GM18517 (cell line): ENCODE measurements at regions not wholly inside any gene's neighbourhood (a gene's known extent, or its start where the extent isn't known, plus 50 kb on each side); places are given as distances from the start of the nearest gene placed in this dataset.
"Not testable (repeated sequence)": the region's sequence is repeated elsewhere in the genome, so short reads cannot be mapped to it uniquely, and the experiment has no call there.

Source experiments
- ATAC-seq: cut with Tn5 transposase; IDR thresholded peaks from one replicate; pipeline ENCODE4 v1.9.1; 2021; ENCODE audit warnings: mild to moderate bottlenecking, moderate library complexity; ENCODE audit not compliant: unreplicated experiment

DNA sequence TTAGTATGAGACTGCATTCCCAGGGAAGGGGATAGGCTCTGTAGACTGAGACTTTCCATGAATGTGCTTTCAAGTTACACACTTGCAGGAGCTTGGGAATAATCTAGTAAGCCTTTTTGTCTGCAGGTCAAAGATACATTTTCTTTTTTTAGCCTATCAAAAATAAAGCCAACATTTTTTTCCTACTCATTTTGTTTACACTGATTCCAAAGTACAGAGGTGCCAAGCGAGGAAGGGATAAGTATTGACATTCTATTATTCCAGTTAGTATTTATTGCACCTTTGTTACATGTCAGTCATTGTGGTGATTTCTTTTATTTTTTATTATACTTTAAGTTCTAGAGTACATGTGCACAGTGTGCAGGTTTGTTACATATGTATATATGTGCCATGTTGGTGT lies 413.0 kb upstream of the CHORDC1 start:
- ATAC-seq: no peak

DNA sequence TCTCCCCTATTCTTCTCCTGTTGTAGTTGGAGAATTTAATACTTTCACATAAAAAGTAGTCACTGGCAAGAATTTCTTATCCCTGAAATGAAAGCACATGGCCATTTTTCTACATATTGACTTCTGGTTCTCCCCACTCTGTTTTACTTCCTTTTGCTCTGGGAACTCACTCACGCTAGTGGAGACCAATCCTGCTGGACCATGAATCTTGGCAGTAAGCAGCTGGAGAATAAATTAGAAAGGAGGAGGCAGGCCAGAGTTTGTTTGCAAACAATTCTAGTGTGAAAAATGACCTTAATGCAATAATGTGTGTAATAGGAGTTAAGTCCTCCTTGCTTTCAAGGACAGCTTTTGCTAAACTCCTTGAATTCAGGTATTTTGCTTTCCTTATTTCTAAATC lies 412.3 kb upstream of the CHORDC1 start:
- no peak for ATAC-seq

DNA sequence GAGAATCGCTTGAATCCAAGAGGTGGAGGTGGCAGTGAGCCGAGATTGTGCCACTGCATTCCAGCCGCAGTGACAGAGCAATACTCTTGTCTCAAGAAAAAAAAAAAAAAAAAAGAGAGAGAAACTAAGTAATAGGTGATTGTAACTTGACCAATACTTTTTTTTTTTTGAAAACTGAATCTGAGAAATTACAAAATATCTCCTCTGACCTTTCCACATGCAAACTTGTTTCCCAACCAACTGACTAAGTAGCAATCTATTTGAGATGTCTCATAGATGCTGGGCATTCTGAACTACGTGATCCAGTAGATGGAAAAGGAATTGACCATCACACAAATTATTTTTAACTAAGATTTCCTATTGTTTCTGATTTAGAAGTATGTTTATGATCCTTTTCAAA lies 407.3 kb upstream of the CHORDC1 start:
- ATAC-seq: no peak

- no peak for ATAC-seq
These were observed 406.5 kb upstream of the CHORDC1 start for GRCh38 chr11:90629229-90629806.

GRCh38 chr11:90614318-90614717 lies 391.5 kb upstream of the CHORDC1 start:
- no peak for ATAC-seq

DNA sequence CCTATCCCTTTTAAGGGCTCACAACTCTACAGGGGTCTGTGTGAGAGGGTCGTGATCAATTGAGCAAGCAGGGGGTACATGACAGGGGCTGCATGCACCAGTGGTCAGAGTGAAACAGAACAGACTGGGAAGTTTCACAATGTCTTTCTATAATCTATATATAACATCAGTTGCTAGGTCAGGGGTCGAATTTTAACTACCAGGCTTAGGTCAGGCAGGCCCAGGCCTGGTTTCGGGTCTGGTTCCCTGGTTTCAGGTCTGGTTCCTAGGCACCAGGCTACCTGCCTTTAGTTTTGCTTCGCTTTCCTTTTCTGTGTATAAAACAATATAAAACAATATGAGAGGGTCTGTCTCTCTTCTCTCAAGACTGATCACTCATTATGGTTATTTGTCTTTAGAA lies 390.2 kb upstream of the CHORDC1 start:
- not testable (repeated sequence) for ATAC-seq

DNA sequence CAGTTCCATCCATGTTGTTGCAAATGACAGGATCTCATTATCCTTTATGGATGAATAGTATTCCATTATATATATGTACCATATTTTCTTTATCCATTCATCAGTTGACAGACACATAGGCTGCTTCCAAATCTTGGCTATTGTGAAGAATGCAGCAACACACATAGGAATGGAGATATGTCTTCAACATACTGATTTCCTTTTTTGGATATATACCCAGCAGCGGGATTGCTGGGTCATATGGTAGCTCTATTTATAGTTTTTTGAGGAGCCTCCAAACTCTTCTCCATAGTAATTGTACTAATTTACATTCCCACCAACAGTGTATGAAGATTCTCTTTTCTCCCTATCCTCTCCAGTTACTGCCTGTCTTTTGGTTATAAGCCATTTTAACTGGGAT lies 383.9 kb upstream of the CHORDC1 start:
- ATAC-seq: no peak

DNA sequence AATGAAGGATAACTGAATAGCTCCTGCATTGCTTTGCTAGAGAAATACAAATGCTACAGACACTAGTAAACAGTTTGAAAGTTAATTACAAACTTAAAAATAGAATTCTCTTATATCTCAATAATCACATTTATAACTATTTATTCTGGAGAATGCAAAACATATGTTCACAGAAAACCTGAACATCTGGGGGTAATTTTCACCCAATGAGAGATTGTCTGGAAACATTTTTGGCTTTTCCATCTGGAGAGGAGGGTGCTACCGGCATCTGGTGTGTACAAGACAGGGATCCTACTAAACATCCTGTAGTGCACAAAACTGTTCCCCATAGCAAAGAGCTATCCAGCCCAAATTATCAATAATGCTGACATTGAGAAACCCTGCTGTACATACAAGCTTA lies 378.4 kb upstream of the CHORDC1 start:
- ATAC-seq: no peak

GRCh38 chr11:90594658-90595057 lies 371.8 kb upstream of the CHORDC1 start:
- ATAC-seq: no peak

GRCh38 chr11:90593099-90593498 lies 370.2 kb upstream of the CHORDC1 start:
- ATAC-seq: no peak

GRCh38 chr11:90590286-90590685 lies 367.4 kb upstream of the CHORDC1 start:
- ATAC-seq: no peak

- no peak for ATAC-seq
These were observed 366.9 kb upstream of the CHORDC1 start for GRCh38 chr11:90589735-90590134.

- no peak for ATAC-seq
These were observed 365.0 kb upstream of the CHORDC1 start for GRCh38 chr11:90587896-90588295.

GRCh38 chr11:90585491-90585890 lies 362.6 kb upstream of the CHORDC1 start:
- ATAC-seq: no peak

DNA sequence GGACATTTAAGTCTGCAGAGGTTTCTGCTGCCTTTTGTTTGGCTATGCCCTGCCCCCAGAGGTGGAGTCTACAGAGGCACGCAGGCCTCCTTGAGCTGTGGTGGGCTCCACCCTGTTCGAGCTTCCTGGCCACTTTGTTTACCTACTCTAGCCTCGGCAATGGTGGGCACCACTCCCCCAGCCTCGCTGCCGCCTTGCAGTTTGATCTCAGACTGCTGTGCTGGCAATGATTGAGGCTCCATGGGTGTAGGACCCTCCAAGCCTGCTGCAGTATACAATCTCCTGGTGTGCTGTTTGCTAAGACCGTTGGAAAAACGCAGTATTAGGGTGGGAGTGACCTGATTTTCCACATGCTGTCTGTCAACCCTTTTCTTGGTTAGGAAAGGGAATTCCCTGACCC lies 360.1 kb upstream of the CHORDC1 start:
- ATAC-seq: not testable (repeated sequence)

GRCh38 chr11:90564531-90564930 lies 341.7 kb upstream of the CHORDC1 start:
- ATAC-seq: no peak

GRCh38 chr11:90558328-90558865 lies 335.5 kb upstream of the CHORDC1 start:
- no peak for ATAC-seq

DNA sequence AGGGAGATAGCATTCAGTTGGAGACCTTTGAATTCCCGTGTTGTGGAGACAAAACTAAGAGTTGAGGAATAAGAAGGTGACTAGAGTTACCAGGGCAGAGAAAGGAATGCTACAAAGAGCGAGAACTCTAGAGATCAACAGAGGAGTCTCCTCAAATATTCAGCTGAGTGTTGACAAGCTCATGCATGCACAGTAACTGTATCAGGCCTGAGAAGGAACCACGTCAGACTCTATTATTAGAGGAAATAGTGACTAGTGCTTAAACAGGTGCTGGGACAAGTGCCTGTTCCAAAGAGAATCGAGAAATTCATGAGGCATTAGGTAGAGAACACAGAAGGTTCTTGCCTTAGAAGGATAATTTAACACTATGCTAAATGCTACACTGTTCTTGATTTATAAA lies 333.8 kb upstream of the CHORDC1 start:
- no peak for ATAC-seq

DNA sequence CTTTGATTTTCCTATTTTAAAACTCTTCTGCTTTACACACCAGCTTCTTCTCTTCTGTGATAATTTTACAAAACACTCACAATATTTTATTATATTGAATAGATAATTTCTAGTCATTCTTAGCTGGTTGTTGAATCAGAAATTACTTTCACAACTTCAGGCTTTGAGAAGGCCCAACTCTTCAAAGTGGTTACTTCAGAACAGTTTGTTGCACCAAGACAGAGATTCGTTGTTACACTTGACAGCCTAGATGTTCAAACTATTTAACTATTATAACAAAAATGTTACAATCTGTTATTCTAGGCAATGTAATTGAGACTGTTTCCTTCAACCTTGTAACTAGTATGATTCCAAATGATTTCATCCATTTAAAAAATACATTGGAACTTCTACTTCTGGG lies 333.2 kb upstream of the CHORDC1 start:
- ATAC-seq: no peak

DNA sequence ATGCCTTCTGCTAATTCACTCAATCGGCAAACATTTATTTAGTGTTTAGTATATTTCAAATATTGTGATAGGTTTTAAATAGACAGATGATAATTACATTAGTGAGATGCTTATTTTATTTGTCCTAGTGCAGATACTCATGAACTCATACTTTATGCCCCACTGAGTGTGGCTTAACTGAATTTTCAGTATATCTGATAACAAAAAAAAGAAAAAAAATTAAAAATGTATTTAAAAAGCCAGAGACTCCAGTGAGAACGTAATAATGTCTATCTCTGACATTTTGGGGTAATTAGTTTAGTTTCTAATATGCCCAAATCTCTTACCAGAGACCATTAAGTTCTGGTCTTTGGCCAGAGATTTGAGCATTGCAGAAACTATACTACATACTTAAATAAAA lies 332.6 kb upstream of the CHORDC1 start:
- no peak for ATAC-seq

- no peak for ATAC-seq
These were observed 319.2 kb upstream of the CHORDC1 start for GRCh38 chr11:90542092-90542491.

- no peak for ATAC-seq
These were observed 313.5 kb upstream of the CHORDC1 start for GRCh38 chr11:90536301-90536700.

- no peak for ATAC-seq
These were observed 309.3 kb upstream of the CHORDC1 start for GRCh38 chr11:90532125-90532524.
